ENCODE measurements at regions not wholly inside any gene's neighbourhood (a gene's known extent, or its start where the extent isn't known, plus 50 kb on each side); places are given as distances from the start of the nearest gene placed in this dataset.

GRCh38 chr1:29981586-29982239 is 741.7 kb downstream of the MATN1 start:
- no peak for TF ChIP-seq OSR1 (CRISPR knock-in tag; IDR thresholded peaks at IDR 0.05)
- no peak for TF ChIP-seq ZNF8 (CRISPR knock-in tag; IDR thresholded peaks at IDR 0.05)
- TF ChIP-seq RARB (CRISPR knock-in tag; IDR thresholded peaks at IDR 0.05) = no peak
- no peak for TF ChIP-seq TCF4 (CRISPR knock-in tag; IDR thresholded peaks at IDR 0.05; ENCODE audit: borderline replicate concordance)
- no peak for TF ChIP-seq ZC3H10 (CRISPR knock-in tag; IDR thresholded peaks at IDR 0.05)
- no peak for TF ChIP-seq ZFP3 (CRISPR knock-in tag; IDR thresholded peaks at IDR 0.05)
- no peak for TF ChIP-seq ZNF565 (CRISPR knock-in tag; conservative IDR thresholded peaks at IDR 0.05; ENCODE audit: low read depth)
- no peak for TF ChIP-seq CREB5 (CRISPR knock-in tag; IDR thresholded peaks at IDR 0.05; ENCODE audit: low read depth)
